Astrocyte (in vitro differentiated cells and primary cell): ENCODE measurements at regions not wholly inside any gene's neighbourhood (a gene's known extent, or its start where the extent isn't known, plus 50 kb on each side); places are given as distances from the start of the nearest gene placed in this dataset.

Source experiments
- DNase-seq: peaks from one replicate; pipeline ENCODE4 v3.0.0-alpha.2; 2010; ENCODE audit warnings: low read depth
- FAIRE-seq: peaks from 2 replicates; lab custom pipeline; 2011; peaks lifted over from hg19 to GRCh38; lab: Jason Lieb, UNC
- H2AFZ ChIP-seq: 2 replicates; pipeline ENCODE4 v1.6.0; 2012; ENCODE audit warnings: low read depth, low read length, inconsistent platforms
- H3K27ac ChIP-seq: 2 replicates; pipeline ENCODE4 v1.5.1; 2011; ENCODE audit warnings: low read depth, low read length, inconsistent platforms
- H3K27me3 ChIP-seq: 2 replicates; pipeline ENCODE4 v1.6.0; 2011; ENCODE audit warnings: low read length, inconsistent platforms; ENCODE audit not compliant: insufficient read depth
- H3K36me3 ChIP-seq: 2 replicates; pipeline ENCODE4 v1.5.1; 2011; ENCODE audit warnings: low read length, inconsistent platforms; ENCODE audit not compliant: insufficient read depth
- H3K4me1 ChIP-seq: 2 replicates; pipeline ENCODE4 v1.5.1; 2011; ENCODE audit warnings: low read length, inconsistent platforms; ENCODE audit not compliant: insufficient read depth
- H3K4me2 ChIP-seq: 2 replicates; pipeline ENCODE4 v1.6.0; 2012; ENCODE audit warnings: low read length, inconsistent platforms
- H3K4me3 ChIP-seq: 2 replicates; pipeline ENCODE4 v1.5.1; 2011; ENCODE audit warnings: low read depth, mild to moderate bottlenecking, low read length, inconsistent platforms; ENCODE audit not compliant: insufficient read depth
- H3K79me2 ChIP-seq: 2 replicates; pipeline ENCODE4 v1.6.0; 2012; ENCODE audit warnings: mild to moderate bottlenecking, low read length, inconsistent platforms; ENCODE audit not compliant: insufficient read depth
- H3K9ac ChIP-seq: 2 replicates; pipeline ENCODE4 v1.6.0; 2012; ENCODE audit warnings: mild to moderate bottlenecking, low read length, inconsistent platforms
- H3K9me3 ChIP-seq: 2 replicates; pipeline ENCODE4 v1.5.1; 2012; ENCODE audit warnings: low read depth, mild to moderate bottlenecking, low read length, inconsistent platforms; ENCODE audit not compliant: insufficient read depth
- H4K20me1 ChIP-seq: 2 replicates; pipeline ENCODE4 v1.6.0; 2012; ENCODE audit warnings: low read length, inconsistent platforms; ENCODE audit not compliant: insufficient read depth
- H3K27ac Mint-ChIP-seq: one replicate; pipeline ENCODE4 v1.8.0; 2021; ENCODE audit warnings: mild to moderate bottlenecking, mixed read lengths; ENCODE audit not compliant: unreplicated experiment
- H3K27me3 Mint-ChIP-seq: one replicate; pipeline ENCODE4 v1.8.0; 2021; ENCODE audit warnings: low read depth, mixed read lengths; ENCODE audit not compliant: unreplicated experiment
- H3K36me3 Mint-ChIP-seq: one replicate; pipeline ENCODE4 v1.8.0; 2021; ENCODE audit warnings: low read depth, mixed read lengths; ENCODE audit not compliant: unreplicated experiment
- H3K4me1 Mint-ChIP-seq: one replicate; pipeline ENCODE4 v1.8.0; 2021; ENCODE audit warnings: low read depth, mixed read lengths; ENCODE audit not compliant: unreplicated experiment
- H3K4me3 Mint-ChIP-seq: one replicate; pipeline ENCODE4 v1.8.0; 2021; ENCODE audit warnings: mild to moderate bottlenecking, moderate library complexity, mixed read lengths; ENCODE audit not compliant: unreplicated experiment
- H3K9me3 Mint-ChIP-seq: one replicate; pipeline ENCODE4 v1.8.0; 2021; ENCODE audit warnings: mild to moderate bottlenecking, mixed read lengths; ENCODE audit not compliant: unreplicated experiment
- CTCF ChIP-seq: IDR thresholded peaks from 2 replicates; pipeline ENCODE4 v1.5.1; 2011; ENCODE audit warnings: low read depth, mild to moderate bottlenecking, inconsistent platforms, low read length, moderate library complexity; ENCODE audit not compliant: insufficient read depth
- EZH2 ChIP-seq: IDR thresholded peaks from 2 replicates; pipeline ENCODE4 v1.6.1; 2012; ENCODE audit warnings: mild to moderate bottlenecking, low read length, inconsistent platforms; ENCODE audit not compliant: insufficient read depth

GRCh38 chr2:37554155-37554510 is 117.3 kb downstream of the CDC42EP3 start:
- no peaks in the 10 kb centered on the region for H4K20me1 ChIP-seq
- no peaks in the 10 kb centered on the region for H3K36me3 ChIP-seq
- no peak for DNase-seq
- H3K4me2 ChIP-seq: no peak overlapping the region
- H3K4me1 Mint-ChIP-seq: peaks cover 10% of the 10 kb centered on the region
- H3K4me3 Mint-ChIP-seq: no peak overlapping the region
- no peaks in the 10 kb centered on the region for H3K36me3 Mint-ChIP-seq
- no peak overlapping the region for H3K27ac Mint-ChIP-seq
- no peaks in the 10 kb centered on the region for H3K27me3 ChIP-seq
- H3K9me3 Mint-ChIP-seq: no peaks in the 10 kb centered on the region
- H3K27ac ChIP-seq: no peak overlapping the region
- no peaks in the 10 kb centered on the region for H3K4me1 ChIP-seq
- H3K27me3 Mint-ChIP-seq: peaks cover 5% of the 10 kb centered on the region
- TF ChIP-seq EZH2: no peak
- no peak for TF ChIP-seq CTCF
- no peaks in the 10 kb centered on the region for H3K9me3 ChIP-seq
- no peaks in the 10 kb centered on the region for H3K79me2 ChIP-seq
- H3K9ac ChIP-seq: no peak overlapping the region
- H2AFZ ChIP-seq: no peak overlapping the region
- FAIRE-seq: no peak
- H3K4me3 ChIP-seq: no peak overlapping the region

DNA sequence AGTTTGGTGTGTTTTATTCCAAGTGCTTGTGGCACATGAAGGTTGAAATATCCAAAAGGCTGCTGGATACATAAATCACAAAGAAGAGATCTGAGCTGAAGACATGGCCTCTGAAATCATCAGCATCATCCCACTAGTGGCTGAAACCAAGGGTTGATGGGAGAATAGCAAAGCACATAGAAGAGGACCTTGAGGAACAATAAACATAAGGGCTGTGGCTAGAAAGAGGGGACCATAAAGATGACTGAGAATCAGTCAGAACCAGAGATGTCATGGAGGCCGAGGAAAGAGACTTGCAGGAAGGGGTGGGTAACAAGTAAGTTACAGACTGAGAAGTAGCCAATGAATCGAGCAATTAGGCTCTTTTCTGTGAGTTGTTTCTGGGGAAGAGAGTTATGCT is 116.8 kb downstream of the CDC42EP3 start:
- Histone ChIP-seq H3K79me2 (no peaks in the 10 kb centered on the region), H3K4me2 (no peak overlapping the region), H4K20me1 (no peaks in the 10 kb centered on the region), H3K27ac (no peak overlapping the region), H3K36me3 (no peaks in the 10 kb centered on the region), H3K4me3 (no peak overlapping the region), H3K4me1 (no peaks in the 10 kb centered on the region), H3K27me3 (no peaks in the 10 kb centered on the region), H2AFZ (no peak overlapping the region), H3K9ac (no peak overlapping the region), H3K9me3 (no peaks in the 10 kb centered on the region)
- Mint-ChIP-seq H3K4me1 (peaks cover 10% of the 10 kb centered on the region), H3K9me3 (no peaks in the 10 kb centered on the region), H3K36me3 (no peaks in the 10 kb centered on the region), H3K4me3 (no peak overlapping the region), H3K27ac (no peak overlapping the region), H3K27me3 (peaks cover 5% of the 10 kb centered on the region)
- TF ChIP-seq EZH2 (no peak), CTCF (no peak)
- FAIRE-seq (no peak), DNase-seq (no peak)

DNA sequence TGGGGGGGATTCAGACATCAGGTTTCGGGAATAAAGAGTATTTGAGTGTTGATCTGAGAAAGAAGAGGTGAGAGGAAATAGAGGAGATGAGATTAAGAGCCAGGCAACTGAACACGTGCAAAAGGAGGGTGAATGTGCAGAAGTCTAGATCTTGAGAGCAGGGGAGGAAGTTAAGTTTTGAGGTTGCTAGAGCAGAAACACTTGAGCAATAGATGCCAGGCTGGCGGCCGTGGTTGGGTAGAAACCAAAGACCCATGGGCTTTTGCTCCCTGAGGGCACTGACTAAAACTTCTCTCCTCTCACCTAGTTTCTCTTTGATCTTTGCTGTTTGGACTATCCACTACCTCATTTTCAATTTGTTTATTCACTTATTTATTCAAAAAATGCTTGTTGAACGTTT is 116.0 kb downstream of the CDC42EP3 start:
- FAIRE-seq (no peak), DNase-seq (no peak)
- no peaks in the 10 kb centered on the region for H3K9me3 ChIP-seq
- no peaks in the 10 kb centered on the region for H4K20me1 ChIP-seq
- peaks cover under 1% of the 10 kb centered on the region for H3K4me1 ChIP-seq
- Mint-ChIP-seq H3K27me3 (peaks cover 5% of the 10 kb centered on the region), H3K4me1 (peaks cover 14% of the 10 kb centered on the region), H3K9me3 (no peaks in the 10 kb centered on the region), H3K27ac (no peak overlapping the region), H3K4me3 (no peak overlapping the region), H3K36me3 (no peaks in the 10 kb centered on the region)
- H3K9ac ChIP-seq: no peak overlapping the region
- H3K79me2 ChIP-seq: no peaks in the 10 kb centered on the region
- H3K4me2 ChIP-seq: no peak overlapping the region
- H2AFZ ChIP-seq: no peak overlapping the region
- no peak overlapping the region for H3K4me3 ChIP-seq
- no peak overlapping the region for H3K27ac ChIP-seq
- TF ChIP-seq EZH2 (no peak), CTCF (no peak)
- no peaks in the 10 kb centered on the region for H3K36me3 ChIP-seq
- no peaks in the 10 kb centered on the region for H3K27me3 ChIP-seq
